ENCODE measurements at regions not wholly inside any gene's neighbourhood (a gene's known extent, or its start where the extent isn't known, plus 50 kb on each side); places are given as distances from the start of the nearest gene placed in this dataset.
A peak's percentile ranks its signal among the peaks of the same experiment; 100 is the strongest.
"Not testable (repeated sequence)": the region's sequence is repeated elsewhere in the genome, so short reads cannot be mapped to it uniquely, and the experiment has no call there.

DNA sequence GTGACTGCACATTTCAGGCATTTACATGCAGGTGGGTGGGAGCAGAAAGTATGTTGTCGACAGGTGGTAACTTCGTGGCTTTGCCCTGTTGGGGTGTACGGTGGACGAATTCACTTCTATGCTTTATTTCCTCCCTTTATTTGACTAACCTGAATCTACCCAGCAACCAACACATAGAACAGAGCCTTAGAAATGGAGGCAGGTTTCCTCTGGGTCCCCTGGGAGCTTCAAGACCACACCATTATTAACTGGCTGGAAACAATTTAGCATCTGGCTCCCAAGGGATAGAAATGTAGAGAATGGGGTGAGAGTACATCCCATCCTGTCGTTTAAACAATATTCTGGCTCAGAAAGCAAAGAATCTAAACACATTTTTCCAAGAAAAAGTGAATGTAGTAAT, 244.4 kb downstream of the DLEU7 start:
- no peak for DNase-seq (ENCODE audit: low spot score)

DNA sequence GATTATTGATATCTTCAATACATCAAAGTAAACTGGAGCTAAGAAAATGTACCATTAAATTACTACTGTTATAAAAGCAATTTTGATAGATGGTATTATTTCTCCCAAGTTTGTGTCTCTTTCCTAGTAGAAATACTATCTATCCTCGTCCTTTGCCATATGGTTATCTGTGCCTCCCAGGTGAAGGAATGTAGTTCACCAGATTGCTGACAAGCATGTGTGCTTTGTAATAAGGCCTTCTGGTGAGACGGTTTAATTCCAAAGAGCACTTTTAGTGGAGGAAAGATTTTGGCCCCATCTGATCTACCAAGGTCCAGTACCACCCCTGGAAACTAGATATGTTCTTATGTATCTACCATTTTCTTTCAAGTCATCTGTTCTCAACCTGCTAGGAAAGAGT, 243.6 kb downstream of the DLEU7 start:
- no peak for DNase-seq (ENCODE audit: low spot score)

DNA sequence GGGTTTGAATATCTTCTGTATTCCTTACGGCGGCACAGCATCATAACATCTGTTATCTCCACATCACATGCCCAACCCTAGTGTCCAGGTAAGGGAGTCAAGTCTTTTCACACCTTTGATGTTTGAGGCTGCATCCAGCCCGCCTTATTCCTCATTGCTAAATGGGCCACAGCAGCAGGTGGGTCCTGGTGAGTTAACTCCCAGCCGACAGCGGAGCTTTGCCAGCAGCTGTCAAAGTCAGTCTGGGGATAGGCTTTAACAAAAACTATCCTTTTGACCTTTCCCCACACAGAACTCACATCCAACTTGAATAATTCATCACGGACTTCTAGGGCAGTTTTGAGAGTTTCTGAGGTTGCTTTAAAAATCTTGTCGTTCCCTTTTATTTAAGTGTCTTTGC, 235.1 kb downstream of the DLEU7 start:
- DNase-seq (ENCODE audit: low spot score), result no peak

DNA sequence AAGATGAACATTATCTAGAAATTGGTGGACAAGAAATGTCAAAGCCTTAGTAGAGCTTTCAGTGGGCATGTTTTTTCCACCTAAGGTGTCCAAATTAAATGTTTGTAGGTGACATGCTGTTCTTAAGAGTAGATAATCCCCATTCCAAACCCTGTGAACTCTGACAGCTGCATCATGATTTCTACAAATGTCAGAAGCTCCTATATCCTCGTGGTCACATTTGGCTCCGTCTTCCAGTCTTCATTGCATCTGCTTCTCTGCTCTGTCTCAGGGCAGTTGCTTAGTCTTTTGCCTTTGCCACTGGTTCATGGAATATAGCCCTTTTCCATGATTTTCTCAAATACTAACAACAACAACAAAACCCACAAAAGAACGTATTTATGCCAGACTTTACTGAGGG, 234.5 kb downstream of the DLEU7 start:
- DNase-seq (ENCODE audit: low spot score), result no peak

DNA sequence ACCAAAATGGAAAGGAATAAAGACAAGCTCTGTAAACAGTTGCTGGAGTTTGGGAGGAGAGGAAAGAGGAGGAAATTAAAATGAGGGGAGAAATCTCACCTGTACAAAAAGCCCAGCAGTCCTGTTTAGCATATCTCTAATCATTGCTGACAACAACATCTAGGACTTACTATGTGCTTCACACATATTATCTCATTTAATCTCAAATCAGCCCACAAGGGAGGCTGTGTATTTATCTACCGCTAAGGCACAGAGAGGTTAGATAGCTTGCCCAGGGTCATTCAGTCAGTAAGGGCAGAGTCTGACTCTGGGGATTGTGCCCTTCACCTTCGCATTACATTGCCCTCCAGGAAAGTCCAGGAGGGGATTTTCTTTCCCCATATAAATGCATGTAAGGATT, 233.3 kb downstream of the DLEU7 start:
- DNase-seq (ENCODE audit: low spot score), result no peak

DNA sequence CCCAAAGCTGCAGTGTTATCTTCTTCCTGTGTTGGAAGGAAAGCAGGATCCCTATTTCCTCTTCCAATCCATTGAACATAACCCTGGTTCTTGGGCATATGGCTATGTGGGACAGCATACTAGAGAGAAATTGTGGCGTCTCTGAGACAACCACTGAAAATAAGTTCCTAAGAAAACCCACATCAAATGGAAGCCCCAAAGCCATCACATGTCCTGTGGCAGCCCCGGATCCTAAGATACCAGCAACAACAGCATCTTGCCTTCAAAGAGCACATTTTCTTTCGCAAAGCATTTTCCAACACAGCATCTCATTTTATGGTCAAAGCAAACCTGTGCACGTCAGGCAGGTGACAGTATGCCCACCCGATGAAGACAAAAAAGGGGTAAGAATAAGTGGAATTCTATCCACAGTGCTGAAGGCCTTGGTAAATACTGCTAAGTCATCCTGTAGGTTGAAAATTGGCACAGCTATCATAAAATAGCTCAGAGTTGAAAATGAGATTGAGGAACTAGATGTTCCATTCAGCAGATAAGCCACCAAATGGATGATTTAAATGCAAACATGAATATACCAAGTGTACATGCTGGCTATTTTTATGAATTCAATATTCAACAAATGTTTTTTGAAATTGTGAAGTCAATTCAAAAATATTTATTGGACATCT, 232.2 kb downstream of the DLEU7 start:
- DNase-seq (ENCODE audit: low spot score), result no peak

DNA sequence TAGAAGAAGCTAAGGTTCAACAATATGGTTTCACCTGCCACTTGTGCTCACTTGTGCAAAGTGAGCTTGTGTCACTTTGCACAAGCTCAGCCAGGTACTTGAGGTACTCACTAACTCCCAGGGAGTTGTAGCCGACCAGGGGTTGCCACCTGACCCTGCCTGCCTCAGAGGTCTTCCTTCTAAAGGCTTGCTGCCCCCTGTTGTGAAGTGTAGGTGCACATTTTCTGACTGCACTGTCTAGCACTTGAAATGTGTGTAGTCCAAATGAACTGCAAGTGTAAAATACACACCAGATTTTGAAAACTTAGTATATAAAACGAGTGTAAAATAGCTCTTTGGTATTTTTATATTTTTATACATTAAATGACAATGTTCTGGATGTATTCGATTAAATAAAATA, 230.8 kb downstream of the DLEU7 start:
- DNase-seq (ENCODE audit: low spot score), result no peak

DNA sequence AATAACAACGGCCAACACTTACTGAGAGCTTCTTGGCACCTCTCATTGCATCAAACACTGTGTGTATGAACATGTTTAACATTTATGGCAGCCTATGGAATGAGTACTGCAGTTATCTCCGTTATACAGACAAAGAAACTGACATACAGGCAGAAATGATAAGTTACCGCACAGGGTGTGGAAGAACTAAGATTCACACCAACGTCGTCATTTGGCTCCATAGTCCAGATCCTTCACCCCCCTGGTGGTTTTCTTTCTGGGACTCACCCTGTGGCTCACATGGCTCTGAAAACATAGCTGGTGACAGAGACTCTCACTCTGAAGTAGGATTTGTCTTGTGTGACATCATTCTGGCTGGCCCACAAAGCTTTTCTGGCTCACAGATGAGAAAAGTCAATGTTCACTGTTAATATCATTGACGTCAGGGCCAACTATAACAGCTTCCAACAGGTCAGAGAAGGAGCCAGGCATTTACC, 230.1 kb downstream of the DLEU7 start:
- peak; percentile 9 for DNase-seq (ENCODE audit: low spot score)

DNA sequence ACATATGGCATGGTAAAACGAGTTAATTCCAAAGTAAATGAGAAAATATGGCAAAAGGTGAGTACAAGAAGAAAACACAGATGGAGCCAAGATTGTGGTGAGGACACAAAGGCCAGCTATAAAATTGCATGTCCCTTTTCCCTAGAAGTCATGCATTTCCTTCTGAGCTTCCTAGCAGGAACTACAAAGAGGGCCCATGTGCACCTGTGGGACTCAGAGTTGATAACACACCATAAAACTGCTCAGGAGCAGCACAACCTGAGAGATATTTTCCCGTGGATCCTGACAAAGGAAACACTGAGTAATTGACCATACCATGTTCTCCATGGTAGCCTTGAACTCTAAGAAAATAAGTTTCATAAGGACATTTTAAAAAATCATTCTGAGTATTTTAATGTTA, 228.3 kb downstream of the DLEU7 start:
- no peak for DNase-seq (ENCODE audit: low spot score)

DNA sequence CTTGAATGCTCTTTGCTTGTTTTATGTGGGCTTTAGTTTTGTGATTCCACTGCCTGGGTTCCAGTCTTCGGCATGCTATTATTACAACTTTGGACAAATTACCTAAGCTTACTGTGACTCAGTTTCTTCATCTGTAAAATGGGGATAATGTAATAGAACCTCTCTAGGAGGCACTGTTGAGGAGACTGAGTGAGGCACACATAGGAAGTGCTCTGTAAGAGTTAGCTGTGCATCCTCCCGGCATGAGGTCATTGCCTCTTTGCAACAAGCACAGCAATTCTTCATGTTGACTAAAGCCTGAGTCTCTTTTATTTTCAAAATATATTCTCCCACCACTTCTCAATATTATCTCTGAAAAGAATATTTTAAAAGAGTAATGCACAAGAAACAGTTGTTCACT, 227.4 kb downstream of the DLEU7 start:
- peak; percentile 33 for DNase-seq (ENCODE audit: low spot score)

DNA sequence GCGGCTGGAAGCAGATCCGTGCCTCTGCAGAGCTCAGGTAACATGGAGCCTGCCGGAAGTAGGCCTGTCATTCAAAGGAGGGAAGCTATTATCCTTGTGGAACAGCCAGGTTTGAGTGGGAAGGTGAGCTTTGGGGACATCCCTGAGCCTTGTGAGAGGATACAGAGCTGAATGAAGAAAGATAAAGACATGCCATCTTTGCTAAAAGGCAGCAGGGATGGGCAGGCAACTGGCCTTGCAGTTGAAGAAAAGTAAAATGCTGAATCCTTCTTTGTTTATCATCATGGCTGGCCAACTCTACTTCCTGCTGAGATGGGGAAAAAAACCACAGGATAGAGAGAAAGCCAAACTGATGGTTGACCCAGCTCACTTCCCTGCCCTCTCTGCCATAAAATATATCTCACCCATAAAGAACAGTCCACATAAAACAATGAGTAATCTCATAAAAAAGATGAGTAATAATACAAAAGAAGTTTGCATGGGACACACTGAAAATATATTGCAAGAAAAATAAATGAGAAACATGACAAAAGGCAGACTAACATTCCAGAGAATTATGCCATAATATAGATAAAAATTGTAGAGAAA, 226.3 kb downstream of the DLEU7 start:
- DNase-seq (ENCODE audit: low spot score), result peak; percentile 62

DNA sequence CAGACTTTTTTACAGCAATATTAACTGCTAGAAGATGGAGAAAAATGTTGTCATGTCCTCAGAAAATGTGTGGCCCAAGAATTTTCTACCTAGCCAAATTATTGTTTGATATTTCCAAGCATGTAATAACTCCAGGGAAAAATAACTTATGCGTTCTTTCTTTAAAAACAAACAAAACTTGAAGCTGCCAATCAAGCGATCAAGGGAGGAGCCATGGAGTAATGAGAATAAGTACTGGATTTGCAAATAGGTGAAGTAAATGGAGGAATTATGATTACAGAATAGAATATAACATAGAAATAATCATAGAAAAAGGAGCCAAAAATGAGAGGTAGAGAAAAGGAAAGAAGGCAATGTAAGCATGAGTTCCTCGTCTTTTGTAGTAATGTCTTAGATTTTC, 225.3 kb downstream of the DLEU7 start:
- no peak for DNase-seq (ENCODE audit: low spot score)

DNA sequence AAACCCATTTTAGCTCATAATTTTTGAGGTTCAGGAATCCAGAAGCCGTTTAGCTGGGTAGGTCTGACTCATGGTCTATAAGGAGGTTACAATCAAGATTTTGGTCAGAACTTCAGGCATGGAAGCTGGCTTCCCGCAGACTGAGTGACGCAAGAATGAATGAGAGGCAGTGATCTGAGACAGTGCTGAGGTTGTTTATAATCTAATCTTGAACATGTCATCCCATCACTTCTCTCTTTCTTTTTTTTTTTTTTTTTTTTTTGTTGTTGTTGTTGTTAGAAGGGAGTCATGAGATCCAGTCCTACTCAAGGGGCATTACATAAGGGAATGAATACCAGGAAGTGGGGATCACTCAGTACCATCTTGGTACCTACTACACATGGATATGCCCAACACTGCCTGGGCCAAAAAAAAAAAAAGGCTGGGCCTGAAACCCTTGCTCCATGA, 217.4 kb downstream of the DLEU7 start:
- peak; percentile 44 for DNase-seq (ENCODE audit: low spot score)

DNA sequence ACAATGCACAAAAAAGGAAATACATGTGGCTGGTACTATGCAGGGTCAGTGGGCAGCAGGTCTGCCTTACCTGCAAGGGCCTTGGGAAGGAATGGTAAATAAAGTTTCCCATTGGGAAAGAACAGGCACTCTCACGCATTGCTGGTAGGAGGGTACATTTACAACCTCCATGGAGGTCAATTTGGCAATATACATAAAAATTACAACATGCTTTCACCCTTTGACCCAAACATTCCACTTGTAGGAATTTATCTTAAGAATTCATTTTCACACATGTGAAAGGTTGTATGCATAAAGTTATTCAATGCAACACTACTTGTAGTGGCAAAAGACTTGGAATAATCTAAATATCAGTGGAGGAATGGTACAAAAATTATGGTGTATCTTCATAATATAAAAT, 216.4 kb downstream of the DLEU7 start:
- no peak for DNase-seq (ENCODE audit: low spot score)

DNA sequence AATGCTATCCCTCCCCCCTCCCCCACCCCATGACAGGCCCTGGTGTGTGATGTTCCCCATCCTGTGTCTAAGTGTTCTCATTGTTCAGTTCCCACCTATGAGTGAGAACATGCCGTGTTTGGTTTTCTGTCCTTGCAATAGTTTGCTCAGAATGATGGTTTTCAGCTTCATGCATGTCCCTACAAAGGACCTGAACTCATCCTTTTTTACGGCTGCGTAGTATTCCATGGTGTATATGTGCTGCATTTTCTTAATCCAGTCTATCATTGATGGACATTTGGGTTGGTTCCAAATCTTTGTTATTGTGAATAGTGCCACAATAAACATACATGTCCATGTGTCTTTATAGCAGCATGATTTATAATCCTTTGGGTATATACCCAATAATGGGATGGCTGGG, 215.0 kb downstream of the DLEU7 start:
- not testable (repeated sequence) for DNase-seq (ENCODE audit: low spot score)

DNA sequence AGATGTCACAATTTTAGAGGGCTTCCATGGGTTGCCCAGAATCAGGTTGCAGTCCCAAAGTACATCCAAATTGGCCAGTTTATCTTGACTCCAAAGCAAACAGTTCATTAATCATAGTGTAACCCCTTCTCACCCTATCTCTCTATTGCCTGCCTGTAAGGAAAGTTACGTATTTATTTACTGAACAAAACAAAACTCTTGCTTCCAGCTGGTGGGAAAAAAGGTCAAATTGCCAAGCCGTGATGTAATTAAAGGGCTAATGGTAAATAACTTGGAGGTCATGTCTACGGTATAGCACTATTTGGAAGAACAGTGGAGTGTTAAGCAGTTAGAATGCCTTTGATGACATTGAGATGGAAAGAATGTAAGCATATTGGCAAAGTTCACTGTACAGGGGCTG, 214.0 kb downstream of the DLEU7 start:
- DNase-seq (ENCODE audit: low spot score), result no peak

DNA sequence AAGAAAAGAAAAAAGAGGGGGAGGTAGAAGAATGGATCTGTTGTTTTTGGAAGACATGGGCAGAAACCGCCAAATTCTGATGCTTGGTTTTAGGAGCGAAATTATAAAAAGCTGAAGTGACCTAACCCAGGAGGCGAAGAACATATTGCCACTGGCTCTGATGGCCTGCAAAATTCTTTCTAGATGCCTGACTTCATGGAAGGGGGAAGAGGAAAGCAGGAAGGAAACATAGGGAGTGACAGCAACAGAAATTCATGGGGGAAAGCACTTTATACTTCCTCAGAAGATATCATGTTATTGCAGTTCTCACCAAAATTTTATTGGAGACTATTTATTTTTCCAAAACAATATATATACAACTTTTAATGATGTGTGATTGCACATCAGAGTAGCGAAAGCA, 213.5 kb downstream of the DLEU7 start:
- no peak for DNase-seq (ENCODE audit: low spot score)

DNA sequence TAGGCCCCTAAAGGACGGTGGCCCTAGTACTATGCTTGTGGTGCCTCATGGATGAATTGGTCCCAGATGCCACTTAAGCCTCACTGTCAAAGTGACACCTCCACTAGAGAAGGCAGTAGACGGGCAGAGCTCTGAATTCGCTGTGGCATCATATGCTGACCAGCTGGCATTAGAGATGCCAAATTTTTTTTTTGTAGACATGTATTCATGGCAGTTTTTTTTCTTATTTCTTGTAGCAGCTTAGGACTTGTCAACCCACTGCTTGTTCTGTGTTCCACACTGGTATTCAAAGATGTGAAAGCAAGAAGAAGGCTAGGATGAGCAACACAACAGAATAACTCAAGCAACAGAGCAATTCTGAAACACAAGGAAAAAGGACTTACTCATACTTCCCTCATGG, 212.5 kb downstream of the DLEU7 start:
- no peak for DNase-seq (ENCODE audit: low spot score)

DNA sequence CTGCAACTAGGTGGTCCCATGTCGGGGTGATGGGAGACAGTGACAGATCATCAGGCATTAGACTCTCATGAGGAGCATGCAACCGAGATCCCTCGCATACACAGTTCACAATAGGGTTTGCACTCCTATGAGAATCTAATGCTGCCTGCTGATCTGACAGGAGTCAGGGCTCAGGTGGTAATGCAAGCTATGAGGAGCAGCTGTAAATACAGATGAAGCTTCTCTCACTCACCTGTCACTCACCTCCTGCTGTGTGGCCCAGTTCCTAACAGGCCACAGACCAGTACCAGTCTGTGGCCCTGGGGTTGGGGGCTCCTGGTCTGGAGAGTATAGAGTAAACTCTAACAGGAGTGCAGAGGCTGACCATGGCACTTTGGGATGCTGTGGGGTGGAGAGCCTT, 209.2 kb downstream of the DLEU7 start:
- no peak for DNase-seq (ENCODE audit: low spot score)

DNA sequence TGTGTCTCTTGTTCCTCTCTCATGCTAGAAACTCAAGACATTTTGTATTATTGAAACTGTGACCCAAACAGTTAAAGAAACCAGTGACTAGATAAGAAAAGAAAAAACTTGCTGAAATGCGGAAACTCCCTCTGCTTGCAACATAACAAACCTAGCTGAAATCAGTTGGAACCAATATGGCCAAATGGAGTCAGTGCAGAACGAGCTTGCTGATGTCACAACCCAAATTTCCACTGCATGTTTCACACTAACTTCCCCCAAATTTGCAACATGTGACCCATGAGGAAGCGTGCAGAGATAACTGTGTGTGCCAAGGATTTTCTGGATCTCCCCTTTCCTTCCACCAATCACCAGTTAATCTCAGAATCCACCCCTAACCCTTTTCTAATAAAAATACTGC, 208.0 kb downstream of the DLEU7 start:
- no peak for DNase-seq (ENCODE audit: low spot score)

DNA sequence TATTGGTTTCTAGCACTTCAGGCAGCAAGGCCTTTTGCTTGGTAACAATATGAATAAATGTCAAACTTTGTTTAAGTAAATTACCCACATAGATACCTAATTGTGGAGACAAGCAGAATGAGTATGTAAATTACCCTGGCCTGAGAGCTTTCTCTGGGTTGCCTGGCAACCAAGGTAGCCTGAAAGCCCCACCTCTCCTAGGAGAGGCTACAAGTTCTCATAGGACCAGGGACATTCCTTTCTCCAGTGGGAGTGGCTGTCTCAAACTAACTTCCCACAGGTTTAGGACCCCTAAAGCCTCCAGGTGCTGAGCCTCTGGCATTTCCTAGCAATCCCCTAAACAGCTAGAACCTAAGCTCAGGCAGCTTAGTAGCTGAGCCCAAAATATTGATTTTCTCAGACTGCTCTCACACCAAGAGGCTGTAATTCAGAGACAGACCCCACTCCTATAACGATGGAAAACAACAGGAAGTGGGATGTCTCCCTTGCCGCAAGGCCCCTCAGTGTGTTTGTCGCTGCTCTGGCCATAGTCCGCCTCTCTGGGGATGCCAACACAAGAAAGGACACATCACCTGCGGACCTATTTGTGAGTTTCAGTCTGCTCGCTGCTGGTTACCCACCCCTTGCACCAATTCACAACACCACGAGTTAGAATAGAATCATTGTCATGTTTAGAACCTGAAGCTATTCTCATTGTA, 207.3 kb downstream of the DLEU7 start:
- DNase-seq (ENCODE audit: low spot score), result no peak

DNA sequence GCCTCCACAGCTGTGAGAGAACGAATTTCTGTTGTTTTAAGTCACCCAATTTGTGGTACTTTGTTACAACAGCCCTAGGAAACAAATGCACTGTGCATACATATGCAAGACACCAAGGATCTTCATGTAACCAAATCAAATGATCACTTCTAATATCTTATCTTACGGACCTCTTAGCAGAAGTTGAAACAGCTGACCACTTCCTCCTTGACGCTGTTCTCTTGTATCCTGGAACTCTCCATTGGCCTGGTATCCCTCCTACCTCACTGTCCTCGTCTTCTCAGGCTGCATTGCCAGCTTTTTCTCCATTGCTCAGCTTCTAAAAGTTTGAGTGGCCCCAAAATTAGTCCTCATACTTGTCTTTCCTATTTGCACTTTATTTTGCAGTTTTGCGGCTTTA, 200.4 kb downstream of the DLEU7 start:
- DNase-seq (ENCODE audit: low spot score), result no peak

DNA sequence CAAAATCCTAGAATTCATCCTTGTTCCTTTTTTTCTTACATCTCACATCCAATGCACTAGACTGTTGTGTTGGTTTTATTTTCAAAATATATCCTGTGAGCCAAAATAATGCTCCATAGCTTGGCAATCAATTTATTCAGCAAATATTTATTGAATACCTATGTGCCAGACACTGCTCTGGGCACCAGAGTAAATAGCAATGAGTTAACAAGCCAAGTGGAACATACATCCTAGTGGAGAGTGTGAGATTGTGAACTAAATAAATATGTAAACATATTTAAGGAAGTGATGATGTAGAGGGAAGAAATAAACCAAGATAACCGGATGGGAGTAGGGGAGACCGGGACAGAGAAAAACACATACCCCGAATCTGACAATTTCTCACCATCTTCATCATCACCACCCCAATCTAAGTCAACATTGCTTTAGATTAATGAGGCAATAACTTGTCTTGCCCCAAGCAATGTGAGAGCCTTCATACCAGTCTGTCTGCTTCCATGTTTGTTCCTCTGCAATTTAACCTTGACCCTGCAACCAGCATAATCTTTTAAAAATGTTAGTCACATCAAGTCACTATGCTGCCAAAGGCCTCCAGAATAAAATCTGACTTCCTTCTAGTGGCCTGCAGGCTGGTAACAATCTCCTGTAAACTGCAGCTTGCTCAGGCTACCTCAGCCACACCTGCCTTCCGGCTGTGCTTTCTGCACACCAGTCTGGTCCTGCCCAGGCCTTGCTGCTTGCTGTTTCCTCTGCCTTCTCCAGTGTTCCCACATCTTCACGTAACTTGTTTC, 199.2 kb downstream of the DLEU7 start:
- peak; percentile 22 for DNase-seq (ENCODE audit: low spot score)

Data from kidney tubule cell (primary cell).